HepG2 (cell line): ENCODE measurements at regions not wholly inside any gene's neighbourhood (a gene's known extent, or its start where the extent isn't known, plus 50 kb on each side); places are given as distances from the start of the nearest gene placed in this dataset.

Source experiments
- ATAC-seq: fragments of 200-7000 bp; cut with Tn5 transposase; 3 replicates; pipeline ENCODE4 v1.9.1; 2020; ENCODE audit warnings: mild to moderate bottlenecking, moderate library complexity
- BruUV-seq: library from RNA; stranded (reverse); fragments of 400-500 nt; replicated peaks from 2 replicates; lab custom pipeline; 2021; lab: Mats Ljungman, UMichigan
- CTCF ChIA-PET: fragments of 300-600 bp; formaldehyde crosslinking; extraction: SDS; loops from one replicate; lab custom pipeline; 2021; ENCODE audit warnings: low total read pairs, inconsistent platforms, low intra/inter-chr PET ratio; lab: Yijun Ruan, JAX
- POLR2A ChIA-PET: fragments of 350-600 bp; sonication (Branson Sonifier 250); formaldehyde crosslinking; loops from one replicate; lab custom pipeline; 2020; ENCODE audit warnings: antibody characterized with exemption, inconsistent platforms; lab: Yijun Ruan, JAX
- DNase-seq: peaks from one replicate; pipeline ENCODE4 v3.0.0-alpha.2; 2015; ENCODE audit warnings: low spot score
- FAIRE-seq: peaks from 3 replicates; lab custom pipeline; 2011; peaks lifted over from hg19 to GRCh38; lab: Jason Lieb, UNC
- H2AFZ ChIP-seq: one replicate; pipeline ENCODE4 v1.6.1; 2011; ENCODE audit warnings: low read length, inconsistent platforms
- H3K27ac ChIP-seq: fragments of 300-600 bp; 3 replicates; pipeline ENCODE4 v1.8.0; 2011; ENCODE audit warnings: mixed run types, mild to moderate bottlenecking, mixed read lengths, low read length, inconsistent platforms; ENCODE audit not compliant: insufficient read depth; ENCODE audit errors: extremely low read length
- H3K27me3 ChIP-seq, 2 experiments: fragments of 200-600 bp in 1 of 2; 2 replicates in 1 of 2; 3 replicates in 1 of 2; pipeline versions ENCODE4 v1.6.0 to v1.8.0; 2011; ENCODE audit warnings: low read length in 2 of 2, mild to moderate bottlenecking in 2 of 2, moderate library complexity in 2 of 2, inconsistent platforms in 1 of 2; ENCODE audit not compliant: insufficient read depth in 2 of 2, control insufficient read depth in 1 of 2
- H3K36me3 ChIP-seq, 2 experiments: fragments of 200-600 bp in 1 of 2; replicated peaks in 1 of 2; 2 replicates in 1 of 2; 3 replicates in 1 of 2; pipeline versions ENCODE4 v1.5.1 to v1.8.0; 2011; ENCODE audit warnings: low read length in 2 of 2, inconsistent platforms in 1 of 2; ENCODE audit not compliant: insufficient read depth in 2 of 2, control insufficient read depth in 1 of 2
- H3K4me1 ChIP-seq: 2 replicates; pipeline ENCODE4 v1.5.1; 2012; ENCODE audit warnings: low read length, inconsistent platforms; ENCODE audit not compliant: insufficient read depth
- H3K4me2 ChIP-seq: 2 replicates; pipeline ENCODE4 v1.6.0; 2011; ENCODE audit warnings: low read depth, low read length, inconsistent platforms
- H3K4me3 ChIP-seq, 3 experiments: fragments of 200-600 bp in 1 of 3; sonication (generic), shearing (Covaris generic) in 1 of 3; replicated peaks in 1 of 3; 2 replicates each; pipeline ENCODE4 v1.5.1; 2011 to 2016; ENCODE audit warnings: low read length in 3 of 3, inconsistent platforms in 2 of 3, low read depth in 2 of 3, mild to moderate bottlenecking in 2 of 3, control low read depth in 1 of 3, mixed read lengths in 1 of 3; ENCODE audit not compliant: insufficient read depth in 1 of 3
- H3K79me2 ChIP-seq: one replicate; pipeline ENCODE4 v1.6.1; 2011; ENCODE audit warnings: low read length, inconsistent platforms; ENCODE audit not compliant: insufficient read depth
- H3K9ac ChIP-seq: 2 replicates; pipeline ENCODE4 v1.6.0; 2011; ENCODE audit warnings: mild to moderate bottlenecking, low read depth, low read length, inconsistent platforms; ENCODE audit not compliant: insufficient read depth
- H3K9me3 ChIP-seq: 2 replicates; pipeline ENCODE4 v1.5.1; 2012; ENCODE audit warnings: mild to moderate bottlenecking, low read length
- H4K20me1 ChIP-seq: 2 replicates; pipeline ENCODE4 v1.6.0; 2011; ENCODE audit warnings: inconsistent platforms, mild to moderate bottlenecking, low read length, moderate library complexity; ENCODE audit not compliant: insufficient read depth
- ARNTL ChIP-seq: sonication (generic); formaldehyde crosslinking; IDR thresholded peaks from 2 replicates; pipeline ENCODE4 v1.4.0; 2020; ENCODE audit warnings: mild to moderate bottlenecking, missing genetic modification reagents
- CEBPG ChIP-seq: IDR thresholded peaks from 2 replicates; pipeline ENCODE4 v1.6.1; 2016
- CREM ChIP-seq, 2 experiments: sonication (generic) in 1 of 2; formaldehyde crosslinking in 1 of 2; IDR thresholded peaks; 2 replicates each; pipeline versions ENCODE4 v1.4.0 to v1.6.1; 2016 to 2020; ENCODE audit warnings: antibody characterized with exemption in 1 of 2, mild to moderate bottlenecking in 1 of 2, missing genetic modification reagents in 1 of 2
- KAT2B ChIP-seq: fragments of 150-350 bp; IDR thresholded peaks from 2 replicates; pipeline ENCODE4 v1.6.1; 2014; ENCODE audit warnings: low read depth, low read length, borderline replicate concordance
- KLF15 ChIP-seq: sonication (generic); formaldehyde crosslinking; IDR thresholded peaks from 2 replicates; pipeline ENCODE4 v1.8.1; 2023; ENCODE audit warnings: borderline replicate concordance, mild to moderate bottlenecking, inconsistent platforms, missing genetic modification reagents, mixed read lengths
- RFXANK ChIP-seq: IDR thresholded peaks from 2 replicates; pipeline ENCODE4 v1.6.1; 2016
- SALL1 ChIP-seq: sonication (generic); formaldehyde crosslinking; IDR thresholded peaks from 2 replicates; pipeline ENCODE4 v1.8.0; 2022; ENCODE audit warnings: mild to moderate bottlenecking, missing genetic modification reagents
- SAP130 ChIP-seq: IDR thresholded peaks from 2 replicates; pipeline ENCODE4 v1.6.1; 2016; ENCODE audit warnings: low read depth
- ZFP36L1 ChIP-seq: sonication (generic); formaldehyde crosslinking; IDR thresholded peaks from 2 replicates; pipeline ENCODE4 v1.8.0; 2022; ENCODE audit warnings: mild to moderate bottlenecking, missing genetic modification reagents, moderate library complexity
- ZFP37 ChIP-seq: sonication (generic); formaldehyde crosslinking; IDR thresholded peaks from 2 replicates; pipeline ENCODE4 v1.4.0; 2020; ENCODE audit warnings: missing genetic modification reagents, borderline replicate concordance
- ZFP90 ChIP-seq: sonication (generic); formaldehyde crosslinking; IDR thresholded peaks from 2 replicates; pipeline ENCODE4 v1.8.0; 2022; ENCODE audit warnings: missing genetic modification reagents, mild to moderate bottlenecking, inconsistent platforms, borderline replicate concordance
- ZFX ChIP-seq: sonication (generic); formaldehyde crosslinking; IDR thresholded peaks from 2 replicates; pipeline ENCODE4 v1.4.0; 2020; ENCODE audit warnings: mild to moderate bottlenecking, low read depth, missing genetic modification reagents, moderate library complexity
- ZNF343 ChIP-seq: sonication (generic); formaldehyde crosslinking; IDR thresholded peaks from 2 replicates; pipeline ENCODE4 v1.4.0; 2020; ENCODE audit warnings: mild to moderate bottlenecking, missing genetic modification reagents
- ZNF557 ChIP-seq: sonication (generic); formaldehyde crosslinking; IDR thresholded peaks from 2 replicates; pipeline ENCODE4 v1.4.0; 2020; ENCODE audit warnings: missing genetic modification reagents
- ZNF737 ChIP-seq: sonication (generic); formaldehyde crosslinking; IDR thresholded peaks from 2 replicates; pipeline ENCODE4 v1.5.0; 2020; ENCODE audit warnings: missing genetic modification reagents, mild to moderate bottlenecking, borderline replicate concordance
- WGBS: methylation state at CpG from one replicate; pipeline ENCODE4 v1.1.6; 2017; ENCODE audit warnings: low lambda C conversion rate; 5-methylcytosine and 5-hydroxymethylcytosine counted together
- in situ Hi-C: cut with HindIII; loops from 2 replicates; pipeline ENCODE4 v1.10.0; 2017; ENCODE audit warnings: low pct_unique_long_range_greater_than_20kb; ENCODE audit not compliant: extremely low pct_ligation_motif_present
- intact Hi-C: fragments of 100-400 bp; cut with micrococcal nuclease; formaldehyde crosslinking; loops from one replicate; pipeline ENCODE4 v1.10.0; 2022; ENCODE audit not compliant: unreplicated experiment

DNA sequence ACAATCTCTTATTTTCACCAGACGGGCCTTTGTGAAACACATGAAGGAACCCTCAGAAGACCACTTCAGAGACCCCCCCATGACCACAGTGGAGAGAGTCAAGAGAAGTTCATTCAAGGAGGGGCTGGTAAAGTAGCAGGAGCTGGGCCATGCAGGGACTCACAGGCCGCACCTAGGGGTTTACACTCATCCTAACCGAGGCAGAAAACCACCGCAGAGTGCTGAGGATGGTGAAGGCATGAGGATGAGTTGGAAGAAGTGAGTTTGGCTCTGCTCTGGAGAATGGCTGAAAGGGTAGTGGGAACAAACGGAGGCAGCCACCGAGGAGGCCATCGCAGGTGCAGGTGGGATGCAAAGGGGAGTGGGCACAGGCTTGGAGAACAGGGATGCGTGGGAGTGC, 1046.9 kb downstream of the UQCRFS1 start:
- Histone ChIP-seq H3K27me3 (no peaks in the 10 kb centered on the region), H2AFZ (no peak overlapping the region), H3K4me1 (no peaks in the 10 kb centered on the region), H3K27ac (no peak overlapping the region), H3K9me3 (peaks cover 95% of the 10 kb centered on the region), H3K36me3 (no peaks in the 10 kb centered on the region), H4K20me1 (no peaks in the 10 kb centered on the region), H3K9ac (no peak overlapping the region), H3K4me3 (no peak overlapping the region), H3K79me2 (no peaks in the 10 kb centered on the region), H3K4me2 (no peak overlapping the region)
- WGBS: 30% methylated on average over 8 of the region's 8 CpGs
- ChIA-PET POLR2A (no interaction called here), CTCF (no interaction called here)
- FAIRE-seq: no peak
- in situ Hi-C loops: no loop called here
- ATAC-seq: no peak
- intact Hi-C loops: no loop called here
- TF ChIP-seq CEBPG (CRISPR knock-in tag) (no peak), ZNF737 (no peak), KLF15 (CRISPR knock-in tag) (no peak)
- no TSS peak for BruUV-seq
- no peak for DNase-seq

DNA sequence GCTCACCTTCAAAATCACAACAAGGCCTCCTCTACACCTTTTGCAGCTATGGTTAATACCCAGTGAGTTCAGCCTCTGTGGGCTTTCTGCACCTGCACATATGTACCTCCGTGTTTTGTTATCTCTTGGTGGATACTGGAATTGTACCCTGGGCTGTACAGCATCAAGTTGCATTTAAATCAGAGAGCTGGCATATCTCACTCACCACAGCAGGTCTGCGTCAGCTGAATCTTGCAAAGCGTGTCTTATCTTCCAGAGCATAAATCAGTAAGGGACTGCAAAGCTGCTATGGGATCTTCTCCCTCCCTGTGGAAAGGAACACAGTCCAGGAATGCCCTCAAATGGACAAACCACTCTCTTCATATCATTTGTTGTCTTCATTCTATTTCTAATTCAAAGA, 1048.7 kb downstream of the UQCRFS1 start:
- H3K4me2 ChIP-seq: no peak overlapping the region
- FAIRE-seq: no peak
- H3K9me3 ChIP-seq: peaks cover 90% of the 10 kb centered on the region
- H4K20me1 ChIP-seq: no peaks in the 10 kb centered on the region
- no peak for DNase-seq
- intact Hi-C loops: no loop called here
- ChIA-PET CTCF (no interaction called here), POLR2A (no interaction called here)
- TF ChIP-seq SALL1 (CRISPR knock-in tag): no peak
- TF ChIP-seq ZFP36L1 (CRISPR knock-in tag): no peak
- TF ChIP-seq KAT2B: no peak
- TF ChIP-seq ARNTL (CRISPR knock-in tag): no peak
- TF ChIP-seq ZFX (CRISPR knock-in tag): no peak
- no peak for TF ChIP-seq ZNF557
- no peak for TF ChIP-seq ZFP37
- no peak for TF ChIP-seq RFXANK (CRISPR knock-in tag)
- TF ChIP-seq CREM (IDR thresholded peaks at IDR 0.05): no peak
- no peak for TF ChIP-seq CREM (CRISPR knock-in tag; IDR thresholded peaks at IDR 0.05)
- no peak for TF ChIP-seq ZFP90 (CRISPR knock-in tag)
- TF ChIP-seq SAP130: no peak
- no peak for TF ChIP-seq ZNF343 (CRISPR knock-in tag)
- ATAC-seq: no peak
- 12% methylated on average over 3 of the region's 3 CpGs for WGBS
- no peaks in the 10 kb centered on the region for H3K36me3 ChIP-seq
- no peaks in the 10 kb centered on the region for H3K27me3 ChIP-seq
- no TSS peak for BruUV-seq
- H3K27ac ChIP-seq: no peak overlapping the region
- H3K4me1 ChIP-seq: no peaks in the 10 kb centered on the region
- in situ Hi-C loops: no loop called here
- no peak overlapping the region for H2AFZ ChIP-seq
- H3K9ac ChIP-seq: no peak overlapping the region
- H3K4me3 ChIP-seq: no peak overlapping the region
- H3K79me2 ChIP-seq: no peaks in the 10 kb centered on the region
